LNCAP (cell line): ENCODE measurements at regions not wholly inside any gene's neighbourhood (a gene's known extent, or its start where the extent isn't known, plus 50 kb on each side); places are given as distances from the start of the nearest gene placed in this dataset.

ENCODE experiments used
- TF ChIP-seq, protein P1 (sequence below): fragments of 450-650 bp; IDR thresholded peaks from 2 replicates; pipeline ENCODE4 v1.5.1; 2017; ENCODE audit warnings: mild to moderate bottlenecking

- TF ChIP-seq, protein P1, sequence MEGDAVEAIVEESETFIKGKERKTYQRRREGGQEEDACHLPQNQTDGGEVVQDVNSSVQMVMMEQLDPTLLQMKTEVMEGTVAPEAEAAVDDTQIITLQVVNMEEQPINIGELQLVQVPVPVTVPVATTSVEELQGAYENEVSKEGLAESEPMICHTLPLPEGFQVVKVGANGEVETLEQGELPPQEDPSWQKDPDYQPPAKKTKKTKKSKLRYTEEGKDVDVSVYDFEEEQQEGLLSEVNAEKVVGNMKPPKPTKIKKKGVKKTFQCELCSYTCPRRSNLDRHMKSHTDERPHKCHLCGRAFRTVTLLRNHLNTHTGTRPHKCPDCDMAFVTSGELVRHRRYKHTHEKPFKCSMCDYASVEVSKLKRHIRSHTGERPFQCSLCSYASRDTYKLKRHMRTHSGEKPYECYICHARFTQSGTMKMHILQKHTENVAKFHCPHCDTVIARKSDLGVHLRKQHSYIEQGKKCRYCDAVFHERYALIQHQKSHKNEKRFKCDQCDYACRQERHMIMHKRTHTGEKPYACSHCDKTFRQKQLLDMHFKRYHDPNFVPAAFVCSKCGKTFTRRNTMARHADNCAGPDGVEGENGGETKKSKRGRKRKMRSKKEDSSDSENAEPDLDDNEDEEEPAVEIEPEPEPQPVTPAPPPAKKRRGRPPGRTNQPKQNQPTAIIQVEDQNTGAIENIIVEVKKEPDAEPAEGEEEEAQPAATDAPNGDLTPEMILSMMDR: no peak
These were observed 667.4 kb downstream of the ROBO2 start for GRCh38 chr3:77707281-77707680.

DNA sequence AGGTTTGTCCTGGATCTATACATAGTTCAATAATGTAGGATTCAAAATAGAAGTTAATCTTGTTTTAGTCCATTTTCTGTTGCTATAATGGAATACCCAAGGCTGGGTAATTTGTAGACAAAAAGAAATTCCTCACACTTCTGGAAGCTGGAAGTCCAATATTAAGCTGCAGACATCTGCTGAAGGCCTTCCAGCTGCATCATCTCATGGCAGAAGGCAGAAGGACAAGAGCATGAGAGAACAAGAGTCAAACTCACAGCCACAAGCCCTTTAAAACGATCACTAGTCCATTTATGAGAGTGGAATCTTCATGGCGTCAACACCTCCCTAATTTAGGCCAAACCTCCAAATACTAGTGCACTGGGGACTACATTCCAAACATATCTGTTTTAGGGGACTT is 669.3 kb downstream of the ROBO2 start:
- TF ChIP-seq, protein P1: no peak

GRCh38 chr3:77718311-77718710 is 678.4 kb downstream of the ROBO2 start:
- TF ChIP-seq, protein P1: no peak

GRCh38 chr3:77720460-77720971 is 680.6 kb downstream of the ROBO2 start:
- TF ChIP-seq, protein P1: no peak

GRCh38 chr3:77726517-77726916 is 686.6 kb downstream of the ROBO2 start:
- TF ChIP-seq, protein P1: no peak

GRCh38 chr3:77746048-77746447 is 706.1 kb downstream of the ROBO2 start:
- TF ChIP-seq, protein P1: no peak

DNA sequence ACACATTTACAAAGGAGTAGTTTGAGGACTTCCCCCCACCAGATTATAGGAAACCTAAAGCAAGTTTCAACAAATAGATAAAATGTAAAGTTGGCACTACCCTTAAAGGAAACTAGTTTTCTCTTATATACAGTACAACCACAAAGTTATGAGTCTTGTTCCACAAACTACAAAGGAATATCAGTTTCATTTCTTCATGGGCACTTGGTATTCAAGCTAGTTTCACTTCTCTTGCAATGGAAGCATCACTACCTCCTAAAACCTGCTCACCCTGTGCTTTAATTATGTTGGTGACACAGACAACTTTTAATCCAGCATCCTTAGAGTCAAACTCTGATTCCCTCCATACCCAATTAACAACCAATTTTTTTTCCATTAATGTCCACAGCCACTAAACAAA is 707.0 kb downstream of the ROBO2 start:
- TF ChIP-seq, protein P1: no peak

DNA sequence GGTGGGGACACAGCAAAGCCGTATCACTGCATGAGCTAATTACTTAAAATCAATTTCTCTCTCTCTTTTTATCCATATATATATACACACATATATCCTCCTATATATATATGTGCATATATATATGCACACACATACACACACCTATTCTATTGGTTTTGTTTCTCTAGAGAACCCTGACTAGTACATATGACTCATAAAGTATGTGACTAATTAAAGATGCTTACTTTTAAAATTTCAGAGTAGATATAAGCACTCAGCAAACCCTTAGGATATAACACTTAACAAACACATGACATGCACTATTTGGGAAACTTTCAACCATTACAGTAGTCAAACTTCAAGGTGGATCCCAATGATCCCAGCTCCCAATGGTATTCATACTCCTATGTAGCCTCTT is 732.6 kb downstream of the ROBO2 start:
- TF ChIP-seq, protein P1: no peak
